ENCODE measurements at regions not wholly inside any gene's neighbourhood (a gene's known extent, or its start where the extent isn't known, plus 50 kb on each side); places are given as distances from the start of the nearest gene placed in this dataset.
"Not testable (repeated sequence)": the region's sequence is repeated elsewhere in the genome, so short reads cannot be mapped to it uniquely, and the experiment has no call there.

- FAIRE-seq, result no peak
These were observed 80.6 kb downstream of the MFSD1 start for GRCh38 chr3:158882445-158882844.

- no peak for FAIRE-seq
These were observed 94.9 kb downstream of the MFSD1 start for GRCh38 chr3:158896729-158897128.

- FAIRE-seq, result no peak
These were observed 104.9 kb downstream of the MFSD1 start for GRCh38 chr3:158906749-158907148.

GRCh38 chr3:158908187-158908734 is 106.4 kb downstream of the MFSD1 start:
- no peak for FAIRE-seq

GRCh38 chr3:158909870-158910269 is 108.0 kb downstream of the MFSD1 start:
- no peak for FAIRE-seq

GRCh38 chr3:158911586-158911985 is 109.7 kb downstream of the MFSD1 start:
- FAIRE-seq, result no peak

- FAIRE-seq, result no peak
These were observed 110.3 kb downstream of the MFSD1 start for GRCh38 chr3:158912188-158912587.

- no peak for FAIRE-seq
These were observed 110.8 kb downstream of the MFSD1 start for GRCh38 chr3:158912621-158913020.

- no peak for FAIRE-seq
These were observed 114.3 kb downstream of the MFSD1 start for GRCh38 chr3:158916111-158916510.

- FAIRE-seq, result no peak
These were observed 116.2 kb downstream of the MFSD1 start for GRCh38 chr3:158918008-158918407.

GRCh38 chr3:158918451-158918850 is 116.6 kb downstream of the MFSD1 start:
- no peak for FAIRE-seq

- FAIRE-seq, result no peak
These were observed 118.5 kb downstream of the MFSD1 start for GRCh38 chr3:158920371-158920770.

- no peak for FAIRE-seq
These were observed 123.2 kb downstream of the MFSD1 start for GRCh38 chr3:158925021-158925420.

GRCh38 chr3:158925828-158926494 is 124.1 kb downstream of the MFSD1 start:
- no peak for FAIRE-seq

GRCh38 chr3:158935846-158936245 is 134.0 kb downstream of the MFSD1 start:
- FAIRE-seq, result no peak

- no peak for FAIRE-seq
These were observed 134.8 kb downstream of the MFSD1 start for GRCh38 chr3:158936530-158937113.

- no peak for FAIRE-seq
These were observed 148.5 kb downstream of the MFSD1 start for GRCh38 chr3:158950178-158950901.

- FAIRE-seq, result no peak
These were observed 151.3 kb downstream of the MFSD1 start for GRCh38 chr3:158953131-158953530.

- no peak for FAIRE-seq
These were observed 152.6 kb downstream of the MFSD1 start for GRCh38 chr3:158954420-158954819.

- not testable (repeated sequence) for FAIRE-seq
These were observed 155.9 kb downstream of the MFSD1 start for GRCh38 chr3:158957777-158958176.

- no peak for FAIRE-seq
These were observed 157.0 kb downstream of the MFSD1 start for GRCh38 chr3:158958873-158959272.

- no peak for FAIRE-seq
These were observed 159.6 kb downstream of the MFSD1 start for GRCh38 chr3:158961471-158961870.

- no peak for FAIRE-seq
These were observed 160.1 kb downstream of the MFSD1 start for GRCh38 chr3:158961911-158962310.

- FAIRE-seq, result no peak
These were observed 168.2 kb downstream of the MFSD1 start for GRCh38 chr3:158970006-158970405.
